Activated CD4-positive, alpha-beta T cell treated with anti-CD3 and anti-CD28 coated beads for 36 hours (primary cell): ENCODE measurements at regions not wholly inside any gene's neighbourhood (a gene's known extent, or its start where the extent isn't known, plus 50 kb on each side); places are given as distances from the start of the nearest gene placed in this dataset.
"Not testable (repeated sequence)": the region's sequence is repeated elsewhere in the genome, so short reads cannot be mapped to it uniquely, and the experiment has no call there.

Source experiments
- ATAC-seq: fragments of 200-7000 bp; cut with Tn5 transposase; one replicate; pipeline ENCODE4 v1.10.0; 2021; ENCODE audit warnings: mild to moderate bottlenecking, moderate library complexity
- CTCF ChIA-PET: fragments of 350-600 bp; sonication (Branson Sonifier 250); formaldehyde crosslinking; loops from one replicate; lab custom pipeline; 2021; ENCODE audit warnings: antibody characterized with exemption; lab: Charles Lee
- POLR2A ChIA-PET: fragments of 350-600 bp; sonication (Branson Sonifier 250); formaldehyde crosslinking; loops from one replicate; lab custom pipeline; 2021; ENCODE audit warnings: antibody characterized with exemption, inconsistent platforms; lab: Charles Lee
- DNase-seq: peaks from one replicate; pipeline ENCODE4 v3.0.0-alpha.2; 2020
- H3K27ac Mint-ChIP-seq: one replicate; pipeline ENCODE4 v1.8.0; 2021; ENCODE audit warnings: mixed read lengths
- H3K27me3 Mint-ChIP-seq: one replicate; pipeline ENCODE4 v1.8.0; 2021; ENCODE audit warnings: mixed read lengths
- H3K36me3 Mint-ChIP-seq: one replicate; pipeline ENCODE4 v1.8.0; 2021; ENCODE audit warnings: low read depth, mixed read lengths
- H3K4me1 Mint-ChIP-seq: one replicate; pipeline ENCODE4 v1.8.0; 2021; ENCODE audit warnings: mixed read lengths
- H3K4me3 Mint-ChIP-seq: one replicate; pipeline ENCODE4 v1.8.0; 2021; ENCODE audit warnings: mild to moderate bottlenecking, moderate library complexity, mixed read lengths
- H3K9me3 Mint-ChIP-seq: one replicate; pipeline ENCODE4 v1.8.0; 2021; ENCODE audit warnings: low read depth, mixed read lengths
- intact Hi-C, 2 experiments: fragments of 100-400 bp; cut with DNase I in 1 of 2; cut with micrococcal nuclease in 1 of 2; formaldehyde crosslinking; loops; one replicate each; pipeline versions ENCODE4 v1.14.2 to v1.15.1; 2022 to 2024; cut with DNase I, micrococcal nuclease

DNA sequence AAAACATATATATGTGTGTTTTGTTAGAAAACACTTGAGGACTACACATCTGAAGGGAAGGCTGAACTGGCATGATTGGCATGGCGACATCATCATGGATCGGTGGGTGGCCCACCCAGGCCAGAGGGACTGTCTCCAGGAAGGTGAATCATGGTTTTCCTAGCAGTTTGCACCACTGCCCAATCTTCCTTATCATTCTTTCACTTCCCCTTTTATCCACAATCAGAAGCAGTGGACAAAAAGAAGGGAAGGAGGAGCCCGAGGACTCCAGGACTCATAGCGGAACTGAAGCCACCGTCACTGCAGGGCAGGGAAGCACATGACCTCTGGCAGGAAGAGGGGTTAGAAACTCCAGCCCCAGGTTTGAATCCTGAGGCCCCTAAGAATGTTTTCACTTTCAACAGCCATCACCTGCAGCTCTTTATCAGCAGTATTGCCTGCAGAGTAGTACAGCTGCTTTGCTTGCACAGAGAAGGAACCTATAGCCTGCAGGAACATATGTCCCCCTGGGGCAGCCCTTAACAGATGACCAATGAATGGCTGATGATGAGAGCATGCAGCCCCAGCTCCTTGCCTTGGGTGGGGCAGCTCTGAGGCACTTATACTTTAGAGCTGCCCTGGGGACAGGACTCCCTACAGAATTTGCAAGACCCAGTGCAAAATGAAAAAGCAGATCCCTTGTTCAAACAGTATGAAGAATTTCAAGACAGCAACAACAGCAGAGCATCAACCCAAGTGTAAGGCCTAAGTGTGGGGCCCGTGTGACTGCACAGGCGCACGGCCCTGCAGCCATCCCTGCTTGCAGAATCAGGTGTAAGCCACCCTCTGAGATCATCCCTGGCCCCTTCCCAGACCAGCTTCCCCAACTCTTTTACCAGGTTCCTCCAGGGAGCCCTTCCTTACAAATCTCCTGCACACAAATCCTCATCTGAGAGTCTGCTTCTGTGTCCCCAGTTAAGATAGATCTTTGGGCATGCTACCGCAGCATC, 241.8 kb upstream of the IRF2BP2 start:
- H3K4me1 Mint-ChIP-seq, result peaks cover 52% of the 10 kb centered on the region
- peak; percentile 24 for DNase-seq
- H3K9me3 Mint-ChIP-seq, result peaks cover 4% of the 10 kb centered on the region
- intact Hi-C loops, result no loop called here
- ChIA-PET POLR2A (no interaction called here), CTCF (interaction anchor here (1.0 to 1.4 kb wide), 2 partner anchors 128 to 158 kb away, joined by 3 read pairs; no protein-coding TSS in a partner anchor)
- no peaks in the 10 kb centered on the region for H3K27me3 Mint-ChIP-seq
- ATAC-seq, result peak; percentile 42
- H3K36me3 Mint-ChIP-seq, result peaks cover 3% of the 10 kb centered on the region
- no peak overlapping the region for H3K27ac Mint-ChIP-seq
- H3K4me3 Mint-ChIP-seq, result no peak overlapping the region

DNA sequence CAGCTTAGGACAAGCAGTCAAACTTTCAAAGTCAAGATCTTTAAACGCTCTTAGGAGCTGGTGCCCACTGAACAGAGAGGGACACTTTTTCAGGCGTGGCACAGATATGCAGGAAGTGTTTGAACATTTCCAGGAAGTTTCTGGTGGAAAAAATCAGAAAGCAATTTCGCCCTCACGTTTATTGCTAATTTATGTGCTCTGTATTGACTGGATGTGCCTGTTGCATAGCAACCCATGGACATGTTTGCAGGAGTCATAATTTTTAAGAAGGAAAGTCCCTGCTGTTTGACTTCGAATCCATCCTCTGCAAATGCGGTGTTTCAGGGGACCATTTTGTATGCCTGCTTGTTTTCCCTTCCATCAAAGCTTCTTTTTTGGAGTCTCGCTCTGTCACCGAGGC, 239.9 kb upstream of the IRF2BP2 start:
- H3K27ac Mint-ChIP-seq, result no peak overlapping the region
- no peak overlapping the region for H3K4me3 Mint-ChIP-seq
- ATAC-seq, result no peak
- ChIA-PET POLR2A (no interaction called here), CTCF (no interaction called here)
- H3K27me3 Mint-ChIP-seq, result no peaks in the 10 kb centered on the region
- H3K9me3 Mint-ChIP-seq, result peaks cover 4% of the 10 kb centered on the region
- H3K4me1 Mint-ChIP-seq, result peaks cover 71% of the 10 kb centered on the region
- intact Hi-C loops, result loop anchor here in 1 of 2 experiments (10.0 kb wide), 1 partner anchor 1025 kb away; no protein-coding TSS in a partner anchor
- no peak for DNase-seq
- peaks cover 3% of the 10 kb centered on the region for H3K36me3 Mint-ChIP-seq

DNA sequence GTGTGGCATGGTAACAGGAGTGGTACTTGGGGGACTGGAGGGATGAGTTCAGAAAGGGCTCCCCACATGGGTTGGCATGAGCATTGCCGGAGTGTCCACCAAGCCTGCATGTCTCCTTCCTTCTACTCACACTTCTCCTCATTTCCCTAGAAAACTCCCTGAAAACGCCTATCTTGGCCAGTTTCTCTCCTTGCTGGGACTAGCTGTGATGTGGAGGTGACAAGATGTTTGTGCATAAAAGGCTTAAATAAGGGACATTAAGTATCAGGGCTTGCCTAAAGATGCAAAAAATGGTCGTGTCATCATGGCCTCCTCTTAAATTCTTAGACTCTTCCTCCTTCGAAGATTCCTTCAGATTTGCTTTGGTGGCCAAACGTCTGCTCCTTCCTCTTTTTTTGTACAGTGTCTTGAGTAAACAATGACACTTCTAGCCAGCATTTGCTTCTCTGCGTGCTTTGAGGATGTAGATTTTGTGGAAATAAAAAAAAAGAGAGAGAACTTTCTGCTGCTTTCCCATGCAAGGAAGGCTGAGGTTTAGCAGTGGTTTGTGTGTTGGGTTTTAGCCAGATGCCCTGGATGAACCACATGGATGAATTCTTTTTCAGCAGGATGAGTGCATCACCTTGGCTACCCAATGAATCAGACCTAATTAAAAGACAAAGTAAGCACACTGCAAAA, 239.1 kb upstream of the IRF2BP2 start:
- intact Hi-C loops, result loop anchor here in 1 of 2 experiments (10.0 kb wide), 1 partner anchor 1026 kb away; no protein-coding TSS in a partner anchor

DNA sequence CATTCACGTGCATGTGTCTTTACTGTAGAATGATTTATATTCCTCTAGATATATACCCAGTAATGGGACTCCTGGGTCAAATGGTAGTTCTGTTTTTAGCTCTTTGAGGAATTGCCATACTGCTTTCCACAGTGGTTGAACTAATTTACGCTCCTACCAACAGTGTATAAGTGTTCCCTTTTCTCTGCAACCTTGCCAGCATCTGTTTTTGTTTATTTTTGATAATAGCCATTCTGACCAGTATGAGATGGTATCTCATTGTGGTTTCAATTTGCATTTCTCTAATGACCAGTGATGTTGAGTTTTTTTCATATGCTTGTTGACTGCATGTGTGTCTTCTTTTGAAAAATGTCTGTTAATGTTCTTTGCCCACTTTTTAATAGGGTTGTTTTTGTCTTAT, 236.8 kb upstream of the IRF2BP2 start:
- ATAC-seq, H3K27ac Mint-ChIP-seq, H3K4me3 Mint-ChIP-seq, POLR2A ChIA-PET, H3K36me3 Mint-ChIP-seq, CTCF ChIA-PET, H3K9me3 Mint-ChIP-seq, DNase-seq, H3K27me3 Mint-ChIP-seq: not testable (repeated sequence)
- intact Hi-C loops, result loop anchor here in 1 of 2 experiments (10.0 kb wide), 1 partner anchor 1028 kb away; no protein-coding TSS in a partner anchor
- H3K4me1 Mint-ChIP-seq, result peaks cover 93% of the 10 kb centered on the region

More for the DNA sequence above, 239.1 kb upstream of the IRF2BP2 start:
- H3K27me3 Mint-ChIP-seq, result no peaks in the 10 kb centered on the region
- ChIA-PET POLR2A (no interaction called here), CTCF (no interaction called here)
- H3K36me3 Mint-ChIP-seq, result peaks cover 3% of the 10 kb centered on the region
- peak overlapping the region; percentile 4 for H3K27ac Mint-ChIP-seq
- ATAC-seq (no peak), DNase-seq (no peak)
- H3K9me3 Mint-ChIP-seq, result peaks cover 4% of the 10 kb centered on the region
- H3K4me3 Mint-ChIP-seq, result no peak overlapping the region
- peaks cover 75% of the 10 kb centered on the region for H3K4me1 Mint-ChIP-seq

DNA sequence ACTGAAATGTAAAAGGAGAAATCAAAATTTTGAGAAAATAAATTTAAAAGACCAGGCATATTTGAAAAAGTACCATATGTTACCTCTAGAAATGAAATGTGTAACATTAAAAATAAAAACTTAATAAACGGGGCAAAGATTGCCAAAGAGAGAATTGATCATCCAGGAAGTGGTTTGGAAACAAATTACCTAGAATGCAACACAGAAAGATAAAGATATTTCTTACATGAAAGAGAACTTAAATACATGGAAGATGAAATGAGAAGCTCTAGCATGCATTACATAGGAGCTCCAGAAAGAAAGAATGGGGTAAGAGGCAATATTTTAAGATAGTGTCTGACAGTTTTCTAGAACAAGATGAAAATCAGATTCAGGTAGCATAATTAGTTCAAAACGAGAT, 235.9 kb upstream of the IRF2BP2 start:
- Mint-ChIP-seq H3K4me3 (peak overlapping the region; percentile 63), H3K36me3 (peaks cover 3% of the 10 kb centered on the region), H3K9me3 (peaks cover 4% of the 10 kb centered on the region), H3K27me3 (no peaks in the 10 kb centered on the region), H3K4me1 (peaks cover 95% of the 10 kb centered on the region), H3K27ac (peak overlapping the region; percentile 94)
- no peak for DNase-seq
- intact Hi-C loops, result loop anchor here in 1 of 2 experiments (10.0 kb wide), 1 partner anchor 1029 kb away; no protein-coding TSS in a partner anchor
- no peak for ATAC-seq
- CTCF ChIA-PET, result interaction anchor here (0.7 to 2.0 kb wide), 5 partner anchors 70 to 234 kb away, joined by 3 to 6 read pairs (median 5); no protein-coding TSS in a partner anchor
- POLR2A ChIA-PET, result interaction anchor here (0.6 to 1.3 kb wide), 4 partner anchors 9 to 345 kb away, joined by 3 to 9 read pairs (median 4); no protein-coding TSS in a partner anchor

DNA sequence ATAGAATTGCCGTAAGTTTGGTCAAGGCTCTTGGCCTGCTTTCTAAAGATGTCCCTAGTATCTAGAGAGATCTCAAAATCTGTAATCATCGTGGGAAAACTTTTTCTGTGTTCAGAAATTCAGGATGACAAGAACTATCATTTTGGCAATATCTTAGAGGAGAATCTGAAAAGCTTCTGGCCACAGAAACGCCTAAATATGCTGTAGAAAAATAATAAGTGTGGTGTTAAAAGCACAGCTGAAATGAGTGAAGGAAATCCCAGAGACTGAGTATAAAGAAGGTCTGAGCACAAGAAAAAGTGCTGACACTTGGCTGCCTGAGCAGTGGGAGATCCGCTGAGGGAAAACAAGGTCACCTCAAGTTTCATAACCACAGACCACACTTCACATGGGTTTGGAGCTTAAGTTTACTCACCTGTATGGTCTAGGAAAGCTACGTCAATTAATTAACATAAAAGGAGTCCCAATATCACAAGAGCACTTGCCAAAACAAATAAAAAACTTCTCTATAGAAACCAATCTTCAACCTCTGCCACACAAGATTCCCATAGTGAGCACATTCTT, 235.2 kb upstream of the IRF2BP2 start:
- Mint-ChIP-seq H3K36me3 (peaks cover 3% of the 10 kb centered on the region), H3K27ac (peak overlapping the region; percentile 94), H3K27me3 (no peaks in the 10 kb centered on the region), H3K4me1 (peaks cover 99% of the 10 kb centered on the region), H3K4me3 (peak overlapping the region; percentile 63), H3K9me3 (peaks cover 4% of the 10 kb centered on the region)
- ATAC-seq (peak; percentile 6), DNase-seq (peak; percentile 70)
- ChIA-PET POLR2A (interaction anchor here (0.9 to 1.3 kb wide), 4 partner anchors 133 to 345 kb away, joined by 3 to 9 read pairs (median 4); no protein-coding TSS in a partner anchor), CTCF (interaction anchor here (0.7 to 2.0 kb wide), 5 partner anchors 69 to 362 kb away, joined by 3 to 6 read pairs (median 5); no protein-coding TSS in a partner anchor)
- intact Hi-C loops, result loop anchor here in 1 of 2 experiments (10.0 kb wide), 1 partner anchor 1030 kb away; no protein-coding TSS in a partner anchor

DNA sequence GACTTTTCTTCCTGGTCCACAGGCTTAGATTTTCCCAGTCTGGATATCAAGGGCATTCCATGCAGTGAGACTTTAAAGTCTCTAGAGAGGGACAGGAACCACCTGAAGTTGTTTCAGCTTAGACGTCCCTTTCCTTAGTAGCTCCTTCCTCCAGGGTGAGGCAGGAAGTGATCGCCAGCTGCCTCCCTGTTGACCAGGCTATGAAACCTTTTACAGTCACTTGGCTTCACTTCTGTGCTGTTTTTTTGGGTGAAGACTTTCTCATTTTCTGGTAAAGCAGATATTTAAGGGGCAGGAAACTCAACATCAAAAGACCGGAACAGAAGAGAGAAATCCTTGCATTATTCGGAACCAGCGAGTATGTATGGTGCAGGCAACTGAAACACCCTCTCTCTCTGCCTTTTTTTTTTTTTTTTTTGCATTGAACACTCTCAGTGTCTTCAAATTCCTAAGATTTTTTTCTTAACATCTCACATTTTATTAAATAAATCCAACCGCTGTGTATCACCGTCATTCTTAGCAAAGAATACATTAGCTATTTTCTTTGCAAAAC, 234.6 kb upstream of the IRF2BP2 start:
- Mint-ChIP-seq H3K4me3 (peak overlapping the region; percentile 63), H3K36me3 (peaks cover 3% of the 10 kb centered on the region), H3K27me3 (no peaks in the 10 kb centered on the region), H3K27ac (peak overlapping the region; percentile 94), H3K9me3 (peaks cover 4% of the 10 kb centered on the region), H3K4me1 (peaks cover 94% of the 10 kb centered on the region)
- DNase-seq (peak; percentile 41), ATAC-seq (no peak)
- CTCF ChIA-PET, result interaction anchor here (0.7 to 2.0 kb wide), 3 partner anchors 86 to 362 kb away, joined by 3 to 5 read pairs (median 4); no protein-coding TSS in a partner anchor
- intact Hi-C loops, result loop anchor here (5.0 to 10.0 kb wide), 2 partner anchors 33 to 1030 kb away; no protein-coding TSS in a partner anchor
- POLR2A ChIA-PET, result interaction anchor here (0.7 to 1.3 kb wide), 5 partner anchors 128 to 344 kb away, joined by 3 to 9 read pairs (median 3); no protein-coding TSS in a partner anchor

DNA sequence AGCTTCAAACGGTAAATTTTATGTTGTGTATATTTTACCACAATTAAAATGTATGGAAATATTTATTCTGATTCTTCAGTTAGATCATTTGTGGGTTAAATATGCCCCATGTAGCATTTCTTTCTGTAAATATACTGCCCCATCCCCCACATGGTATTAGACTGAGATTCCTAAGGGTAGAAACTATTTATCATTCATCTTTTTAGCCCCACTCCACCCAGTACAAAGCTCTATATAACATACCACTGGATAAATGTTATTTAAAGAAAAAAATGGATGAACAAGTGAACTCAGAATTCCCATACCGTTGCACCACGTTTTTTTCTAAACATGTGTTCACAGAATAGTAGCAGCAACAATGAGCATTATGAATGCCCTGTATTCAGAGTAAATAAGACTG, 234.0 kb upstream of the IRF2BP2 start:
- ATAC-seq (no peak), DNase-seq (no peak)
- Mint-ChIP-seq H3K27me3 (no peaks in the 10 kb centered on the region), H3K4me3 (peak overlapping the region; percentile 63), H3K9me3 (peaks cover 4% of the 10 kb centered on the region), H3K27ac (peak overlapping the region; percentile 94), H3K4me1 (peaks cover 88% of the 10 kb centered on the region), H3K36me3 (peaks cover 3% of the 10 kb centered on the region)
- intact Hi-C loops, result loop anchor here (1.0 to 10.0 kb wide), 20 partner anchors 33 to 1155 kb away; no protein-coding TSS in a partner anchor
- CTCF ChIA-PET, result no interaction called here
- POLR2A ChIA-PET, result interaction anchor here (0.6 to 0.9 kb wide), 3 partner anchors 129 to 313 kb away, joined by 3 read pairs; no protein-coding TSS in a partner anchor

DNA sequence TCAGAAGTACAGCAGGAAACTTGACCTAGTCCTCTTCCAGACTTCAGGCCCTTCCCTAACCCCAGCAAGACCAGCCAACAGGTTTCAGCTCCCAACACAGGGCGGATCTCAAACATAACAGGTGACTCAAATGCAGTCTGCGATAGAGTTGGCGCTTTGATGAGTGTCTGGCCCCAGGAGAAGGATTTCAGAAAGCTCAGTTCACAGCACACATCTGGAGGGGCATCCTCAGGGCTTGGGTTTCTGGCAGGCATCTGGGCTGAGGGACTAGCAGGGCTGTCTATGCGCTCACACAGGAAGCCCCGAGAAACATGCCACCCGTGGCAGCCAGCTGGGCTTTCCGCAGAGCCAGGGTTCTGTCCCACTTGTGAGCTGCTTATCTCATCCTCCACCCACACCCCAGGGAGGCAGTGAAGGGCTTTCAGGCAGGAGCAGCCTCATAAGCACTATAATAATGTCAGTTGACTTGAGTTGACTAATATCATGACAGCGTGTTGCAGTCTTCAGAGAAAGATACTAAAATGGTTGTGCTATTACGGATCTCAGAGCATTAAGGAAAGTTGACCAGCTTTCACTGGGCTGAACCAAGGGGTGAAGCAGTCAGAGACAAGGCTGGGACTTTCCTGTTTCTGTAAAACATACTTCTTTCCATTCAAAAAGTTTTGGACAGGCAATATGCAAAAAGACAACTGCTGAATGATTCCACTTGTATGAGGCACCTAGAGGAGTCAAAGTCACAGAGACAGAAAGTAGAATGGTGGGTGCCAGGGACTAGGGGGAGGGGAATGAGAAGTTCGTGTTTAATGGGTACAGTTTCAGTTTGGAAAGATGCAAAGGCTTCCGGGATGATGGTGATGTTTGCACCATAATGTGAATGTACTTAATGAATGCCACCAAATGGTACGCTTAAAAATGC, 233.0 kb upstream of the IRF2BP2 start:
- Mint-ChIP-seq H3K9me3 (no peaks in the 10 kb centered on the region), H3K27me3 (no peaks in the 10 kb centered on the region), H3K27ac (peak overlapping the region; percentile 94), H3K4me3 (peak overlapping the region; percentile 63), H3K36me3 (no peaks in the 10 kb centered on the region), H3K4me1 (peaks cover 85% of the 10 kb centered on the region)
- POLR2A ChIA-PET, result interaction anchor here (0.5 to 1.7 kb wide), 11 partner anchors 67 to 849 kb away, joined by 3 to 9 read pairs (median 4); no protein-coding TSS in a partner anchor
- CTCF ChIA-PET, result interaction anchor here (0.6 to 1.1 kb wide), 7 partner anchors 9 to 246 kb away, joined by 3 to 4 read pairs (median 3); no protein-coding TSS in a partner anchor
- DNase-seq (peak; percentile 93), ATAC-seq (peak; percentile 83)
- intact Hi-C loops, result loop anchor here (1.0 to 10.0 kb wide), 20 partner anchors 34 to 1156 kb away; no protein-coding TSS in a partner anchor
